NB4 (cell line): ENCODE measurements at regions not wholly inside any gene's neighbourhood (a gene's known extent, or its start where the extent isn't known, plus 50 kb on each side); places are given as distances from the start of the nearest gene placed in this dataset.
A peak's percentile ranks its signal among the peaks of the same experiment; 100 is the strongest.

Source experiments
- DNase-seq: peaks from one replicate; pipeline ENCODE4 v3.0.0; 2010; ENCODE audit warnings: low read depth
- H3K4me3 ChIP-seq: one replicate; pipeline ENCODE4 v1.5.1; 2011; ENCODE audit warnings: mild to moderate bottlenecking, low read depth, low read length, moderate library complexity
- CTCF ChIP-seq: IDR thresholded peaks from one replicate; pipeline ENCODE4 v1.5.1; 2012; ENCODE audit warnings: low read depth, low read length
- MYC ChIP-seq: IDR thresholded peaks from 2 replicates; pipeline ENCODE4 v1.6.1; 2011; ENCODE audit warnings: low read depth, low read length
- POLR2A ChIP-seq: IDR thresholded peaks from 2 replicates; pipeline ENCODE4 v1.6.1; 2011; ENCODE audit warnings: mild to moderate bottlenecking; ENCODE audit not compliant: insufficient read length; ENCODE audit errors: extremely low read depth
- TF ChIP-seq, protein P1 (sequence below): IDR thresholded peaks from 2 replicates; pipeline ENCODE4 v1.6.1; 2011; ENCODE audit warnings: low read depth, low read length

GRCh38 chr10:125605167-125605566, 77.8 kb downstream of the TEX36 start:
- TF ChIP-seq CTCF: no peak
- no peak for TF ChIP-seq MYC
- TF ChIP-seq, protein P1, sequence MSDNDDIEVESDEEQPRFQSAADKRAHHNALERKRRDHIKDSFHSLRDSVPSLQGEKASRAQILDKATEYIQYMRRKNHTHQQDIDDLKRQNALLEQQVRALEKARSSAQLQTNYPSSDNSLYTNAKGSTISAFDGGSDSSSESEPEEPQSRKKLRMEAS: no peak
- no peak for TF ChIP-seq POLR2A
- DNase-seq: no peak
- H3K4me3 ChIP-seq: no peak overlapping the region

DNA sequence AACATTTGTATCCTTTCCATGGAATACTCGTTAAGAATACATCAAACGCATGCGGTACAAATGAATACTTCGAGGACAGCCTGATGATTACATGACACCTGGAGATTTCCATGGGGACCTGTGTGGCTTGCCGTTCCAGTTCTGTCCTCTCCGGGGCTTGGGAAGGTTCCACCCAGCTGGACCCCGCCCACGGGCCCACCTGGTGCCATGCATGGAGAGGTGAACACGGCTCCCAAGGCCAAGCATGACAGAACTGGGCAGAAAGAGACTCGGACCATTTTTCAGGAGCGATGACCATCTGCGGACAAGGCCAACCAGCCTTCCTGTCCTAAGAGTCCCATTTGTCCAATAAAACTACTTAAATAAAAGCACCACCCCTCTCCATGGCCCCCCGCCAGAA, 80.1 kb downstream of the TEX36 start:
- no peak overlapping the region for H3K4me3 ChIP-seq
- DNase-seq: no peak
- TF ChIP-seq MYC (no peak), POLR2A (no peak)
- TF ChIP-seq, protein P1: no peak

GRCh38 chr10:125599194-125599593, 83.8 kb downstream of the TEX36 start:
- TF ChIP-seq MYC (no peak), POLR2A (no peak), CTCF (no peak)
- TF ChIP-seq, protein P1: no peak
- no peak for DNase-seq
- H3K4me3 ChIP-seq: no peak overlapping the region

- DNase-seq: no peak
These were observed 87.1 kb downstream of the TEX36 start for GRCh38 chr10:125595911-125596310.

DNA sequence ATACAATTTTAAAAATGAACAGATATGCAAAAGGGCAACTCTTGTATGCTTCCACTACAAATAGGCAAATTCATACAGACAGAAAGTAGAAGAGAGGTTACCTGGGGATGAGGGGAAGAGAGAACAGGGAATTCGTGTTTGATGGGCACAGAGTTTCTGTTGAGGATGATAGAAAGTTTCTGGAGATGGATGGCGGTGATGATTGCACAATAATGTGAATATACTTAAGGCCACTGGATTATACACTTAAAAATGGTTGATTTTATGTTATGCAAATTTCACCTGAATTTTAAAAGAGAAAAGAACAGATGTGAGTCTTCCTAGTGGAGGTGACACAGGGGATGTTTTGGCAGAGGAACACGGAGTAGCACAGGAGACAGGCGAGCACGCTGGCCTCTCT, 89.3 kb downstream of the TEX36 start:
- DNase-seq: no peak
- H3K4me3 ChIP-seq: no peak overlapping the region
- TF ChIP-seq MYC (no peak), POLR2A (no peak), CTCF (no peak)
- TF ChIP-seq, protein P1: no peak

More at GRCh38 chr10:125595911-125596310, 87.1 kb downstream of the TEX36 start:
- TF ChIP-seq, protein P1: no peak
- TF ChIP-seq POLR2A (no peak), MYC (no peak), CTCF (no peak)
- no peak overlapping the region for H3K4me3 ChIP-seq

- no peak for TF ChIP-seq MYC
- TF ChIP-seq POLR2A: no peak
- TF ChIP-seq CTCF: no peak
- TF ChIP-seq, protein P1: no peak
- no peak overlapping the region for H3K4me3 ChIP-seq
- peak; percentile 15 for DNase-seq
These were observed 90.1 kb downstream of the TEX36 start for GRCh38 chr10:125592897-125593296.
